Tongue (tissue), 1 donor: ENCODE measurements at regions not wholly inside any gene's neighbourhood (a gene's known extent, or its start where the extent isn't known, plus 50 kb on each side); places are given as distances from the start of the nearest gene placed in this dataset.
"Not testable (repeated sequence)": the region's sequence is repeated elsewhere in the genome, so short reads cannot be mapped to it uniquely, and the experiment has no call there.

Experiments used
- DNase-seq: peaks from one replicate; pipeline ENCODE4 v3.0.0-alpha.2; 2015

- no peak for DNase-seq
Observed at GRCh38 chr15:60137711-60138396, 133.7 kb downstream of the FOXB1 start.

- no peak for DNase-seq
Observed at GRCh38 chr15:60138397-60138968, 134.4 kb downstream of the FOXB1 start.

GRCh38 chr15:60152386-60152785 is 148.3 kb downstream of the FOXB1 start:
- DNase-seq, result no peak

GRCh38 chr15:60154764-60155325 is 150.7 kb downstream of the FOXB1 start:
- no peak for DNase-seq

GRCh38 chr15:60155661-60156060 is 151.6 kb downstream of the FOXB1 start:
- DNase-seq, result peak; percentile 13

GRCh38 chr15:60160909-60161308 is 156.8 kb downstream of the FOXB1 start:
- no peak for DNase-seq

GRCh38 chr15:60161704-60162103 is 157.6 kb downstream of the FOXB1 start:
- no peak for DNase-seq

GRCh38 chr15:60162251-60162967 is 158.3 kb downstream of the FOXB1 start:
- DNase-seq, result peak; percentile 32

- DNase-seq, result no peak
Observed at GRCh38 chr15:60162968-60163355, 158.9 kb downstream of the FOXB1 start.

GRCh38 chr15:60165111-60165510 is 161.0 kb downstream of the FOXB1 start:
- no peak for DNase-seq

- no peak for DNase-seq
Observed at GRCh38 chr15:60172143-60172542, 168.0 kb downstream of the FOXB1 start.

GRCh38 chr15:60179786-60180391 is 175.8 kb downstream of the FOXB1 start:
- peak; percentile 18 for DNase-seq

GRCh38 chr15:60181957-60182356 is 177.8 kb downstream of the FOXB1 start:
- DNase-seq, result not testable (repeated sequence)

GRCh38 chr15:60183366-60183765 is 179.3 kb downstream of the FOXB1 start:
- no peak for DNase-seq

- DNase-seq, result no peak
Observed at GRCh38 chr15:60184579-60184978, 180.5 kb downstream of the FOXB1 start.

GRCh38 chr15:60191016-60191415 is 186.9 kb downstream of the FOXB1 start:
- DNase-seq, result no peak

- DNase-seq, result no peak
Observed at GRCh38 chr15:60191821-60192220, 187.7 kb downstream of the FOXB1 start.

GRCh38 chr15:60195611-60196010 is 191.5 kb downstream of the FOXB1 start:
- peak; percentile 65 for DNase-seq

GRCh38 chr15:60204131-60204885 is 193.5 kb downstream of the ANXA2 start:
- DNase-seq, result no peak

GRCh38 chr15:60208709-60209108 is 189.1 kb downstream of the ANXA2 start:
- peak; percentile 64 for DNase-seq

GRCh38 chr15:60212536-60212935 is 185.2 kb downstream of the ANXA2 start:
- DNase-seq, result no peak

- DNase-seq, result no peak
Observed at GRCh38 chr15:60213377-60214000, 184.3 kb downstream of the ANXA2 start.
